Ovary (tissue), 3 donors: ENCODE measurements at regions not wholly inside any gene's neighbourhood (a gene's known extent, or its start where the extent isn't known, plus 50 kb on each side); places are given as distances from the start of the nearest gene placed in this dataset.

Experiments
- POLR2A ChIP-seq: fragments of 450-650 bp; IDR thresholded peaks from one replicate; pipeline ENCODE4 v1.6.1; 2017; ENCODE audit warnings: antibody characterized with exemption, mild to moderate bottlenecking, moderate library complexity
- TF ChIP-seq, protein P1 (sequence below), 3 donors: fragments of 450-650 bp in 2 of 3; fragments of 200-600 bp in 1 of 3; IDR thresholded peaks; one replicate each; pipeline versions ENCODE4 v1.5.1 to v1.8.0; 2016 to 2022; ENCODE audit warnings: antibody characterized with exemption in 3 of 3, mild to moderate bottlenecking in 1 of 3
- donor health status: DM: no; HTN: no; CAD: no.

DNA sequence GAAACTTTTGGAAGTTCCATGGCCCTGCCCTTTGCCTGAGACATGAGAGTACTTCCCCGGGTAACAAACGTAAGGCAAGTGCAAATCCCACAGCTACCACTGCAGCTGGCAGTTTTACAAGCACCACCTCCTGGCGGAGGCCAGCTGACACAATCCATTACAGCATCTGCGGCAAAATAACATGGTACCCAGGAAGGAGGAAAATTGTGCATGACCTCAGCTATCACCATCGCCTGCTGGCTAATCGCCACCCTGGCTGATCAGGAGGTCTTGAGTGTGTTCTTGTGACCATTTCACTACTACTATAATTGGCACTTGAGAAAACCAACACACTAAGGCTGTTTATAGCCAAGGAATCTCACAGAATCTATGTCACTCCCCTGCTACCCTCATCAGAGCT is 71.7 kb upstream of the SERPINE2 start:
- TF ChIP-seq, protein P1, sequence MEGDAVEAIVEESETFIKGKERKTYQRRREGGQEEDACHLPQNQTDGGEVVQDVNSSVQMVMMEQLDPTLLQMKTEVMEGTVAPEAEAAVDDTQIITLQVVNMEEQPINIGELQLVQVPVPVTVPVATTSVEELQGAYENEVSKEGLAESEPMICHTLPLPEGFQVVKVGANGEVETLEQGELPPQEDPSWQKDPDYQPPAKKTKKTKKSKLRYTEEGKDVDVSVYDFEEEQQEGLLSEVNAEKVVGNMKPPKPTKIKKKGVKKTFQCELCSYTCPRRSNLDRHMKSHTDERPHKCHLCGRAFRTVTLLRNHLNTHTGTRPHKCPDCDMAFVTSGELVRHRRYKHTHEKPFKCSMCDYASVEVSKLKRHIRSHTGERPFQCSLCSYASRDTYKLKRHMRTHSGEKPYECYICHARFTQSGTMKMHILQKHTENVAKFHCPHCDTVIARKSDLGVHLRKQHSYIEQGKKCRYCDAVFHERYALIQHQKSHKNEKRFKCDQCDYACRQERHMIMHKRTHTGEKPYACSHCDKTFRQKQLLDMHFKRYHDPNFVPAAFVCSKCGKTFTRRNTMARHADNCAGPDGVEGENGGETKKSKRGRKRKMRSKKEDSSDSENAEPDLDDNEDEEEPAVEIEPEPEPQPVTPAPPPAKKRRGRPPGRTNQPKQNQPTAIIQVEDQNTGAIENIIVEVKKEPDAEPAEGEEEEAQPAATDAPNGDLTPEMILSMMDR (IDR thresholded peaks at IDR 0.05) = no peak
- no peak for TF ChIP-seq POLR2A
